SIG-M5 (cell line): ENCODE measurements at regions not wholly inside any gene's neighbourhood (a gene's known extent, or its start where the extent isn't known, plus 50 kb on each side); places are given as distances from the start of the nearest gene placed in this dataset.

Source experiments
- DNase-seq: peaks from one replicate; lab custom pipeline; 2025; lab: John Stamatoyannopoulos, UW

DNA sequence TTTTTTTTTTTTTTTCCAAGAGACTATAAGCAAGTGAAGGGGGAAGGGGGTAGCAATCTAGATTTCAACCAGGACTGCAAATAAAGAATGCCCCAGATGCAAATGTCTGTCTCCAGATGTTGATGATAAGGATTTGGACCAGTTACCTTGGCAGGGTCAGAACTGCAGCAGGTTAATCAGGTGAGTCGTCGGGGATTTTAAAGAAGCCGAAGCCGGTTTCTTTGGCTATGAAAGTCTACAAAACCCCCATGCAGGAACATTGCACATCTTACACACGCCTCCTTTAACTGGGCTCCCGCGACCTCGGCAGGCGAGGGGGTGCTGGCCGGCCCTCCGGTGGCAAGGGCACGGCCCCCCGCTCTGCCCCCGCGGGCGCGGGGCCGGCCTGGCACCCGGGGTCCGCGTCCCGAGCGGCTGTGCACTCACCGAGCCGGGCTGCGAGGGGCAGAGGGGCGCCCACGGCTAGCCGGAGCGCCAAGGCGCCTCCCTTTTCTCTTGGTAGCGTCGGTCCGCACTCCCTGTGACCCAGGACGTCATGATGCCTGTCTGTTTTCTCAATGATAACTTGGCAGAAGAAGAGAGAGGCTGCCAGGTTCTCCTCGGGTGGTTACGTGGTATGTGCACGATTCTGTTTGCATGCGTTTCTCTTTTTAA, 366.3 kb upstream of the ESRRG start:
- no peak for DNase-seq

DNA sequence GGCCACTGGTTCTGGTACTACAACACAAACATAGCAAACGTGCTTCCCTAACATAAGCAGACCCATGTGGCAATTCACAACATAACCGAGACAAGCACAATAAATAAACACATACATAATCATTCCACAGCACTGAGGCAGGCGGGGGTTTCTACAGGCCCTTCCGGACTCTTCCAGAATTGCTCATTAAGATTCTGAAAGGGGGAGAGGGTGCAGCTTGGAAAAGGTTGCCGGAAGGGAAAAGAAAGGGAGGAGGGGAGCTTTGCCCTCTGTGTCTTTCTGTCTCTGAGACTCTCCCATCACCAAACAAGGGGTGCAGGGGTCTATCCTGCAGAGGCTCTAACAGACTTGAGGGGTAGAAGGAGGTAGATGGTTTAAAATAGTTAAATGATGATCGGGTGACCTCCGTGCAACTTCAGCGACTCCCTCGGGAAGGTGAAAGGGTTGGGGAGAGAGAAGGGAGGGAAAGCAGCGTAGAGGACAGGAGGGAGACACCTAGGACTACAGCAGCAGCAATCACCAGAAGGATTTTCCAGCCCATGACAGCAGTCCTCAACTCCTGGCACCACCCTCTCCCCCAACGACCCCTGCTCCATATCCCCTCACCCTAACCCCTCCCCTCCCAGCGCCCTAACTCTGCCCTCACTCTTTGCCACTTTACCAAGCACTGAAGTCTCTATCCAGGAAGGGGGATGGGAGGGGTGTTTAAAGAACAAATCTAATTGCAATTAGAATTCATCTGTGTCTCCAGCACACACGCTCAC, 365.5 kb upstream of the ESRRG start:
- DNase-seq, result no peak

DNA sequence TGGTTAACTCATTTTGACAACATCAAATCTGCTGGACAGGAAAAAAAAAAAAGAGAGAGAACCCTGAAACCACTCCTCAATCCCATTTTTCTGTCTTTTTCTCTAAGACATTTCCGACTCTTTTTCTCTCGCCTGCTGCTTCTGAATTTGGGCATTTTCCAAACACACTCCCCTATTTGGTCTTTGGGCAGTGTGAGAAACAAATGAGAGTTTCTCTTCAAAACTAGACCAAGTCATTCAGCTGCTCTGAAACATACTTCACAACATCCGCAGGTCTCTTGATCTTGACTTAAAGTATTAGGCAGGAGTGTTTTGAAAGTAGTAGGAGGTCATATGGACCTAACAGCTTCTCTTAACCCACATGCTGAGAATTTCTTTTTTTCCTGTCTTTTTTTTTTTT, 364.8 kb upstream of the ESRRG start:
- DNase-seq, result no peak

DNA sequence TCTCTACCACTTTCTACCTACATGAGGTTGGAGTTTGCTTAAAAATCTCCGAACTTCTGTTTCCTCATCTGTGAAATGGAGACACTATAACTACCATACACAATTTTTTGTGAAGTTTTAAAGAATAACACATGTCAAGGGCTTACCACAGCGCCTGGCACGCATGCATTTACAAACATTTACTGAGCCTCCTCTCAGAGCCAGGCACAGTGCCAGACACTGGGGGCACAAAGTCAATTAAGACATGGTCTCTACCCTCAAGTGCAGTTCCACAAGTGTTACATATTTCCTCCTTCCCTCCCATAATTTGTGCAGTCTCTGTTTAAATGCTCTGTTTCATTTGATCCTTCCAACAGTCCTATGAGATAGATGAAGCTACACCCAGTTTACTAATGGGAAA, 356.4 kb upstream of the ESRRG start:
- no peak for DNase-seq

DNA sequence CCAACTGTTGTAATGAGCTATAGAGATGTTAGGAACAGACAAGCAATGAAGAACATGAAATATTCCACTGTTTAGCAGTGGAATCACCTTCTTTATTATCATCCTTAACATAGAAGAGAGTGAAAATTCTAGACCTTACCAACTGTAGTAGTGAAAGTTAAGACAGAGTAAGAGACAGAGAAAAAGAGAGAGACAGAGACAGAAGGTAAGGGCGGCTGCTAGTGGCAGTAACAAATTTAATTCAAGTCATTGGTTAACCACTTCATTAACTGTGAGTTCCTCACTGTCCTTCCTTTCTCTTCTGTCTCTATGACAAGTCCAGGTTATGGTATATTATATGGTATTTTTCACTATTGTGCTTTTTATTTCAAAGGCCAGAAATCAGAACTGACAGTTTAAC, 355.7 kb upstream of the ESRRG start:
- no peak for DNase-seq

DNA sequence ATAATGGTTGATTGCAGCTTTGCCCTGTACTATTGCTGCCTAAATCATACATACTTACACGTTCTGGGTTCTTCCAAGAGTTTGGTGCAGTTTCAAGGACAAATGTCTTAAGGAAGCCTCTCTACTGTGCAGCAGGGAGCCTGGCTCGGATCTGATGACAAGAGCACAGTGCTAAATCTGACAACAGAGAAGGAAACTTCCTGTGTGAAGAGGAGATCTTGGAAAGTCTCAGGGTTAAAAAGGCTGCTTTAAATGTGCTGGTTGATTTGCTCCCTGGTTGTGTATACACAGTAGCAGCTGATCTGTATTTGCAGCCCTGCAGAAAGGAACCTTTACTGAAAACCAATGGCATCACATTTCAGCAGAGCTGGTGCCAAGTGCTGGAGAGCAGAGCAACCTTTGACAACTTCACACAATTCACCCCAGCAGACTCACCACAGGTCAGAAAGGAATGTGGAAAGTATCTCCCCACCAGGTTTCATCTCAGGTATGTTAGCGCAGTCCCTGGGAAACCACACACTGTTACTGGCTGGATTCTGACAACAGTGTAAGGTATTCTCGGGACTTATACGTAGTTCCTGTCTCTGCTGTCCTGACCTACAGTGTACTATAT, 355.0 kb upstream of the ESRRG start:
- no peak for DNase-seq

DNA sequence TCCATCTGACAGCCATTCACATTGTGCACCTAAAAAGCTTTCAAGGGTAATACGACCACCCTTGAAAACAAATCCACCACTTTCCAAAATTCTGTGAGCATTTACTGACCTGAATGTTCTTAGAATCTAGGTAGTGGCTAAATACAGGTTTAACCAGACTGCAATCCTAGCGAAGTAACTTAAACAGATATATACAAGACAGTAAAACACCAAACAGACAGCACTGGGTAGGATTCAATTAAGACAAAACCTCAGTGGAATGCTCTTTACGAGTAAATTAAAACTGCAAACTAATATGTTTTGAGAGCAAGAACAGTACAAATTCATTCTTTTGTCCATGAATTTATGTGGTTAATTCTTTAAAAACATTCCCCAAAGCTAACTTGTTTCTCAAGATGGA, 354.2 kb upstream of the ESRRG start:
- DNase-seq, result no peak

DNA sequence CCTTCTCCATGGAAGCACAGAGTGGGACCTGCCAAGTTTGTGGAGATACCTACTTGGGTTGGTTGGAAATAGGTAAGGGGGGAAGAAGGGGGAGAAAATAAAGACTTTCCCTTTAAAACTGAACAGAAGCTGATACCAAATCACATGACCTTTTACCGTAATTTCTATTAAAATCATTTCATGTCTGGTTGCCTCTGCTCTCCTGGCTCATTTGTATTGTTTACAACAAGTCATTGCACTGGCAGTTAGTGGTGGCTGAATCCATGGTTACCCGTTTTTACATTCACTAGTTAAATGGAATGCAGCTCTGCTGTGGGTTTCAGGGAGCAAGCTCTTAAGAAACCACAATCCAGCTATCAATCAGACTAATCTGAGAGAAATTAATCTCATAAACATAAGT, 353.7 kb upstream of the ESRRG start:
- no peak for DNase-seq

DNA sequence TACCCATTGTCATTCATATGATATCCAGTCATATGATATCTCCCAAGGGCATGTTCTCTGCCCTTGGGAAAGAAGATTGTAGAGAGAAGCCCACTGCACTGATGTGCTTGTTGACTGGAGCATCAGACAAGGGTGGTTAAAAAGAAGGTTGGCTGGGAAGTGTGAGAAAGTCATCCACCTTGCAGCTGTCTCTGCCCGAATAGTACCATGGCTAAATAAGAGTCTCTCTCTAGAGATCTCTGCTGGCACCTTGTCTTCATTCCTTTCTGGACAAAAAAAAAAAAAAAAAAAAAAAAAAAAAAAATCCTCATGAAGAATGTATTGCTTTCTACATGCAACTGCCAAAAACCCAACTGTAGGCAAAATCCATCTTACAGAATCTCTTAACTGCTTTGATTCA, 349.7 kb upstream of the ESRRG start:
- no peak for DNase-seq

DNA sequence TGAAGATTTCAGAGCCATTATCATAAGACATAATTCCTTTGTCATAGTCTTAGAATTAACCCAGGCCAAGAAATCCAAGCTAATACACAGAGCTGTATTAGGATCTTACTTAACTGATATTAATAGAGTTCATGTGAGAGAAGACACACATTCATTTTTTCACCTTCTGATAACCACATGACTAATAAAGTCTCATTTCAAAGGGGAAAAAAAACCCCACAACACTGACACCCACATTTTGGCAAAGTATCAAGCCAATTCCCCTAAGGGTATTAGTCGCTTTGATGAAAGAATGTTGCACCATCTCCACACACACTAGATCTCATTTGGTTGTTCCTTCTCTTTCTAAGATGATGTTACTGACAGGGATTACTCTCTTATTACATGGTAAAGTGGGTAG, 344.4 kb upstream of the ESRRG start:
- DNase-seq, result no peak

DNA sequence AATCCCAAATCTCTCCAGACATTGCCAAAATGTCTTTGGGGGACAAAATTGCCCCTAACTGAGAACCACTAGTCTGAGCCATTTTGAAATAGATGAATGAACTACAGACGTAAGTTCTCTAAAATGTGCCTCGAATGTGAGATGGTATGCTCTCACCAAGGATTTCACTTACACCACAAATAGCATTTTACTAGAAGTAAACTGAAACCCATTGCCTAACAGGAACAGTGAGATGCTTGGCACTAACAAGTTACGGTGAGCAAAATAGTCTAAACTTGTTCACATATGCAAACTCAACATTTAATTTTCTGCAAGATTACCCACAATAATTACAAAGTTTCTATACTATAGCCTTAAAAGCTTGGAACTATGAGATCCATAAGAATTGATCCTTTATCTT, 343.6 kb upstream of the ESRRG start:
- no peak for DNase-seq

DNA sequence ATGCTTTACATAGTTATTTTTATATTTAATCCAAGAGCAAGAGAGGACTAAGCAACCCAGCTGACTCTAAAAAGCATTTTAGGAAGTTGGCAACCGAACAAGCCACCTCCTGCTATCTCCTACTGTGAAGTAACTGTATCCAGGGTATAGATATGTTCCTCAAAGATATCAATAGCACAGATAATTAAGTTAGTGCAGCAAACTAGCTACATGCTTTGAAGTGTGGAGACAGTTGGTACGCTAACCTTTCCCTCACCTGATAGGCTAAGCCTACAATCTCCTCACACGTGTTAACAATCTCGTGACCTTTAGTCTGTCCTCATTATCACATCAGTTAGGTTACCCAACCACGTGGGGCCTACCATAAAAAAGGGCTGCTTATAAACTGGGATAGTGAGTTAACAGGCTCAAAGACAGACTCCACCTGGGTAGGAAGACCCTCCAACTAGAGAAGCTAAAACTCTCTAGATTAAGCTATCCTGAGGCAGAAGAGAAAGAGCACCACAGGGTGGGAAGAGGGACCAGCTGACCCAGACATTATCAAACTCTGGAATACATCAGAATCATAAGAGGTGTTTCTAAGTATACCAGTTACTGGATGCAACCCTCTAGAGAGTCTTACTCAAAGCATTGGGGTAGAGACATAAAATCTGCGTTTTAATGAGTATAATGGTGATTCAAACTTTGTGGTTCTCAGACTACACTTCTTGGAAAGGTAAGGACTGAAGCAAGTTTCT, 340.1 kb upstream of the ESRRG start:
- no peak for DNase-seq

DNA sequence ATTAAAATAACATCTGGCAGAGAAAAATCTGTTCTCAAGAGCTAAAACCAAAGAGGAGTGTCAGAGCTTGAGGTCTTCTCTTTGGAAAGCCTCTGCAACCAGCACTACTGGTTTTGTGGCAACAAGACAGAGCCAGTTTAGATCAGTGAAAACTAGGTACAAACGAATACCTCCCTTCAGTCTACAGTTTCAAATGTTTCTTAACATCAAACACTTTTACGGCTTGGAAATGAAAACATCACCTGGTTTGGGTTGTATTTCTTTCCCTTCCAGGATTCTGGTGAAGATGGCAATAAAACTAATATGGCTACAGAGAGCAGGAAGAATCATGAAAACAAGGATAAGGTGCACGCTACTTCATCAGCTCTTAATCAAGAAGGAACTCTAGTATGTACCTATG, 339.4 kb upstream of the ESRRG start:
- no peak for DNase-seq

DNA sequence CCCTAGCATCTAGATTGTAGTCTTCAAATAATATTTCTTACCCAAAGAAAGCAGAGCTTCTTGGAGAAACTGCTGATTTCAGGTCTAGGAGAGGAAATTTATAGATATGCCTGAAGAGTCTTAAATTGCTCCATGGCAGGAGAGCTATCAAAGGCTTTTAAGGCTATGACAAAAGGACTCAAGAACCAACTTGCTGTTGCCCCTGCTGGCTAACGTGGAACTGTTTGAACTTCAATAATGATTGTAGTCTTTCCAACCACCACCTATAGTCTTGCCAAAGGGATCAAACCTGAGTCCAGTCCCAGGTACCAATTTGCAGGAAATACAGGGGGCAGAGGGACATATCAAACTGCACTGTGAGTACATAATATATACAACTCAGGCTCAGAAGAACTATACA, 336.2 kb upstream of the ESRRG start:
- DNase-seq, result no peak

DNA sequence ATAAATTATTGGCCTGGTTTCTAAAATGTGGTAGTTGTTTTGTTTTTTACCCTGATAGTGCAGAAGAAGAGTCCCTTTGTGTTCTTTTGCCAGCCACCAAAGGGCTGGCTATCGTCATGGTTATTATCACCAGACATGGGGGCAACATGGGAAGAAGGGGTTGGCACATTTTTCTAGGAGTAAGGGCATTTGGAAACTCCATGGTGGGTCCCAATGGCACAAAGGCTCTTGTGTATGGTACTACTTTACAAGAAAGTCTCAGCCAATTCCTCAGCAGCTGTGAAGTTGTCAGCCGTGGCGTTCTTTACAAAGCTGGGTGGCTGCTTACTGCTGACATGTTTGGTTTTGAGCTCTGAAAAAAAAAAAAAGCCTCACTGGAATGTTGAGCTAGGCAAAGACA, 330.4 kb upstream of the ESRRG start:
- no peak for DNase-seq

DNA sequence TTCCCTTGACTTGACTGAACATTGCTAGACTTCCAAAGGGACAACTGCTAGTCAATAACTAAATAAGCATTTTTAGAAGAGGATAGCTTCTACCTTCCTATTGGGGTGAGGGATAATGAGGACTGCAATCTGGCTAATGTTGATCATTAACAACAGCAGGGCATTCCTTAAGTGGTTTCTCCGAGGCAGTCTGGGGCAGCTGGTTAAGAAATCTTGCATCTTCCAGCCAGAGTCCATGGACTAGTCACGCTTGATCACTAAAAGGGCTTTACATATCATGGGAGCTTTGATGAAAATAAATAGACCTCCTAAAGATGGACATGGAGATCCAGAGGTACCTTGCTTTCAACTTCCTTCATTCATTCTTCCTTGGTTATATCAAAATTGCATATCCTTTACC, 329.4 kb upstream of the ESRRG start:
- no peak for DNase-seq

DNA sequence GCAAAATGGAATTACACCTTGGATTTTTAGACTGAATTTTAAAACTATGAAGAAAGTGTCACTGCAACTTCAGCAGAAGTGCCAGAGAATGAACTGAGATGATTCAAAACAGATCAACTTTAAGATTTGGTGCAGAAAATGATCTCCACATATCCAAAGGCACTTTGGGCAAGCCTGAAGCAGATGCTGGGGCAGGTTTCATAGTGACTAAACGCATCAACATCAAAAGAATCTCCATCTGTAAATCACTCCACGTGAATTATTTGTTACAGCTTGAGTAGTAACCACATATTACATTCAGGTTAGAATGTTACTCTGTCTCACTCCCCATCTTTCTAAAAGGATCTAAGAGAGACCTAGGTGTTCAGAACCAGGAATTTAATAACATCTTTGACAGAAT, 329.0 kb upstream of the ESRRG start:
- DNase-seq, result no peak

DNA sequence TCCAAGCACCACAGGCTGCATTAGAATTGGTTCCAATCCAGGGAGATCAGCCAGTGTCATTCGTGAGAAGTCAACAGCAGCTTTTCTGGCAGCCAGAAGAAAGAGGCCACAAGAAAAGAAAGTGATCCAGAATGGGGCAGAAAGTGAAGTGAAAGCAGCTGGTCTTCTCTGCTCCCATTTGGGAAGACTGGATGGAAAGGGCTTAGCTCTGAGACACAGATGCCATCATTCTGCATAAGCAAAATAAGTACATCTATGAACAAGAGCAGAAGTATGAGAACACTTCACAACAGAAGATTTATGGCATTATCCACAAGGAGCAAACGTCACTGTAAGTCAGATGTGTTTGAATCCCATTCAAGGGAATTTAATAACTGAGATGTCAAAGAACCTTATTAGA, 326.5 kb upstream of the ESRRG start:
- DNase-seq, result no peak

DNA sequence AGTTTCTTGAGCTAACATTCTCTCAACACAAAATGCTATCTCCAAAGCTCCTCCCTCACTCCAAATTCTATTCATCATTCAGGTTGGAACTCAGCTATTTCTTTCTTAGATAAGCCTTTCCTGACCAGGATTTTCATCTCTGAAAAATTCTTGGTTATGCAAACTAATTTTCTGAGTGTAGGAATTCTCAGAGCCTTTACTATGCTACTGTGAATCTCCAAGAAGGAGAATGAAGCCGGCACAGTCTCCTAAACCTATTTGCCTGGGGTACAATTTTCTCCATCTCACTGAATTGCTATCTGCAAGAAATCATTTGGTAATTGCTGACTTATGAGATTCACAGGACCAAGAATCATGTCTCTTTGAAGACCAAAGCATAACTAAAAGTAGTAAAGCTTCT, 325.9 kb upstream of the ESRRG start:
- DNase-seq, result no peak

DNA sequence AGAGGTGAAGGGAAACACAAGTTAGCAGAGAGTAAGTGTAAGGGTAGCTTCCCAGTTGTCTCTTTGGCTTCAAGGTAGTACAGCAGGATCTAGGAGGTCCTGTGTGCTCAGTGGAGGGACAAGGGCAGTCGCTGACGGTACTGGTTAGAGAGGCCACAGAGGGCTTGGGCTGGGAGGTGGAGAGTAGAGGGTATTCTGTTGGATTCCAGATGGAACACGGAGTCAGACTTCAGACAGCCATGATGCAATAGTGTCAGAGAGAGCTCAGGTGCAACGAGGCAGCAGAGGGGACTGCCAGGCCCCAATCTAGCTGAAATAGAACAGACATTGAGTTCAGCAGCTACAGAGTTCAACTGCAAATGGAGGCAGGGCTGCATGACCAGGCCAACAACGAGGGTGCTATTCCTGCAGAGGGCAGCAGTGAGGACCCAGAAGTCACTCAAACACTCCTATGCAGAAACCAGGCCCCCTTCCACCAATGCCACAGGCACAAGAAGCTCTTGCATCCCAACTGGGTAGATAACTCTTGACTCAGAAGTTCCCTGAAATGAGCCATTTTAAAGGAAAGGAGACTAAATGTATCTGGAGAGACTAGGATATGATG, 325.0 kb upstream of the ESRRG start:
- no peak for DNase-seq

DNA sequence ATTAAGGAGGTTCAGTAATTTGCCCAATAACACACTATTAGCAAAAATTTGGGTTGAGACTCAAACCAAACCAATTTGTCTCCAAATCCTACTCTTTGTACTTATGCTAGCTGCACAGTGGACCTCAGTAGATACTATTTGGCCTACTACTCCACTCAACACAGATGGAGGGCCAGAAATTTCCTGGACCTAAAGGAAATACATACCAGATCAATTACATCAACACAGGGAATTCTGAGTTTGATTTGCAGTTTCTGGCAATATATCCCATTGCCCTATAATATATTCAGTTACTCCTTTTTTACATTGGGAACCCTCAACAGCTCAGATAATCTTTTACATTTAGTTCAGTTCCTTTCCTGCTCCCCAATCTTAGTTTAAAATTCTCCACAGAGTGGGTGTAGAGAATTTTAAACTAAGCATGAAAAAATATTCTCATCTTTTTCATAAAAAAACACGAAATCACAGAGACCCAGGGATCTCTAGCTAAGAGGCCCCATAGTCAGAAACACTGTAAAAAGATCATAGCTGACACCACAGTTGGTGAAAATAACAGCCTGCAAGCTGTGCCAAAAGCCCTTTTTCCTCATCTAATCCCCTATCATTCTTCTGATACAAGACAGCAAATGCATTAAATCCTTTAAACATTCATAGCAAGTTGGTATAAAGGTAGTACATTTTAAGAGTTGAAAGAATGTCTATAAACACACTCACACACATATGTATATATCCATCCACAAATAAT, 317.7 kb upstream of the ESRRG start:
- no peak for DNase-seq

DNA sequence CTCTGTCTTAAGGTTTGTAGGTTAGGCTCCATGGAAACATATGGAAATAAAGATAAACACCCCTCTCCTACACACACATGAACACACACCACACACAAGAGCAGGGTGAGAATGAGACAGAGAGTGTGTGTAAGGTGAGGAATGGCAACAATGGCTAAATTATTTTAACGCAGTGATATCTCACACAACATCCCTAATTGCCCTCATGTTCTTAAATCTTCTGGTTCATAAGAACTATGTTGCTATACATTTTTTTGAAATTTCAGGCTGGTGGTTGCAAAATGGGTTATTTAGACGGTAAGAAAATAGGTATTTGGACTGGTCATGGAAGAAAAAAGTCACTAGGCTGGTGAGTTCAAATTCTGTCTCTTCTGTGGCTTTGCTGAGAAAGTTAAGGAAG, 316.7 kb upstream of the ESRRG start:
- no peak for DNase-seq
